Ishikawa (cell line): ENCODE measurements at regions not wholly inside any gene's neighbourhood (a gene's known extent, or its start where the extent isn't known, plus 50 kb on each side); places are given as distances from the start of the nearest gene placed in this dataset.

Experiments used
- CEBPB ChIP-seq: IDR thresholded peaks from 2 replicates; pipeline ENCODE4 v1.6.1; 2012
- CREB1 ChIP-seq: IDR thresholded peaks from 2 replicates; pipeline ENCODE4 v1.6.1; 2012; ENCODE audit warnings: low read depth
- EGR1 ChIP-seq: IDR thresholded peaks from 2 replicates; pipeline ENCODE4 v1.6.1; 2012
- EP300 ChIP-seq: IDR thresholded peaks from 2 replicates; pipeline ENCODE4 v1.6.1; 2012; ENCODE audit warnings: borderline replicate concordance
- FOXM1 ChIP-seq: IDR thresholded peaks from 2 replicates; pipeline ENCODE4 v1.6.1; 2012; ENCODE audit warnings: low read depth, borderline replicate concordance
- MAX ChIP-seq: IDR thresholded peaks from 2 replicates; pipeline ENCODE4 v1.6.1; 2012
- NFIC ChIP-seq: IDR thresholded peaks from 2 replicates; pipeline ENCODE4 v1.6.1; 2012
- RAD21 ChIP-seq: IDR thresholded peaks from 2 replicates; pipeline ENCODE4 v1.6.1; 2012; ENCODE audit warnings: low read depth
- REST ChIP-seq: IDR thresholded peaks from 2 replicates; pipeline ENCODE4 v1.6.1; 2012; ENCODE audit warnings: low read depth, mild to moderate bottlenecking
- TAF1 ChIP-seq: IDR thresholded peaks from 2 replicates; pipeline ENCODE4 v1.6.1; 2012; ENCODE audit warnings: low read depth, mild to moderate bottlenecking
- TCF12 ChIP-seq: IDR thresholded peaks from 2 replicates; pipeline ENCODE4 v1.6.1; 2012; ENCODE audit warnings: low read depth
- TEAD4 ChIP-seq: IDR thresholded peaks from 2 replicates; pipeline ENCODE4 v1.6.1; 2012
- USF1 ChIP-seq: IDR thresholded peaks from 2 replicates; pipeline ENCODE4 v1.6.1; 2012
- YY1 ChIP-seq: IDR thresholded peaks from 2 replicates; pipeline ENCODE4 v1.6.1; 2012; ENCODE audit warnings: low read depth
- ZBTB7A ChIP-seq: IDR thresholded peaks from 2 replicates; pipeline ENCODE4 v1.6.1; 2012; ENCODE audit warnings: low read depth

- no peak for TF ChIP-seq FOXM1
- TF ChIP-seq TCF12, result no peak
- TF ChIP-seq REST, result no peak
- no peak for TF ChIP-seq USF1
- no peak for TF ChIP-seq CREB1
- no peak for TF ChIP-seq TAF1
- TF ChIP-seq TEAD4, result no peak
- TF ChIP-seq EP300, result no peak
- TF ChIP-seq NFIC, result no peak
- no peak for TF ChIP-seq YY1
- TF ChIP-seq CEBPB, result no peak
Observed at GRCh38 chr20:22368235-22368634, 216.1 kb downstream of the FOXA2 start.

GRCh38 chr20:22366631-22367030, 217.7 kb downstream of the FOXA2 start:
- TF ChIP-seq REST, result no peak
- no peak for TF ChIP-seq USF1
- TF ChIP-seq TAF1, result no peak
- no peak for TF ChIP-seq TEAD4
- TF ChIP-seq EP300, result no peak
- TF ChIP-seq MAX, result no peak
- TF ChIP-seq TCF12, result no peak
- TF ChIP-seq RAD21, result no peak
- no peak for TF ChIP-seq EGR1
- no peak for TF ChIP-seq NFIC
- no peak for TF ChIP-seq YY1
- TF ChIP-seq FOXM1, result no peak
- no peak for TF ChIP-seq CEBPB
- TF ChIP-seq ZBTB7A, result no peak
- no peak for TF ChIP-seq CREB1

GRCh38 chr20:22354647-22355046, 229.7 kb downstream of the FOXA2 start:
- TF ChIP-seq TAF1, result no peak
- no peak for TF ChIP-seq ZBTB7A
- TF ChIP-seq RAD21, result no peak
- TF ChIP-seq CEBPB, result no peak
- no peak for TF ChIP-seq TEAD4
- TF ChIP-seq MAX, result no peak
- no peak for TF ChIP-seq EP300
- TF ChIP-seq YY1, result no peak
- TF ChIP-seq NFIC, result no peak
- no peak for TF ChIP-seq USF1
- TF ChIP-seq EGR1, result no peak
- no peak for TF ChIP-seq TCF12
- TF ChIP-seq REST, result no peak
- TF ChIP-seq FOXM1, result no peak
- TF ChIP-seq CREB1, result no peak

- TF ChIP-seq TCF12 (no peak), EGR1 (no peak), TAF1 (no peak), FOXM1 (no peak), TEAD4 (no peak), MAX (no peak), RAD21 (no peak)
Observed at GRCh38 chr20:22353586-22353985, 230.8 kb downstream of the FOXA2 start.
